ENCODE measurements at regions not wholly inside any gene's neighbourhood (a gene's known extent, or its start where the extent isn't known, plus 50 kb on each side); places are given as distances from the start of the nearest gene placed in this dataset.

DNA sequence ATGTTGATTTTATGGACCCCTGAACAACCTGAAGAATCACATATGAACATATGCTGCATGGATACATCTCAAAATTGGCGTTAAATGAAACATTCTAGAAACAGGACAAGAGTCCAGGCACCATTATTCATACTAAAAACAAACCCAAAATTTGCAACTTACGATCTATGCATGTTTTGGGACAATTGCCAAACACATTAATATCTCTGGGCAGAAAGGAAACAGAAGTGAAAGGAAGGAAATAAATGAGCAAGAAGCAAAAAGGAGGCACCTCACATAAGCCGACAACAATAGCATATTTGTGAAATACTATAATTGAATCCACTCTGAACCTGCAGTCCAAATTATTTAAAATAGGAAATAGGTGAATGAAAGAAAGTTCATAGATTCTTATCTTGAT, 1505.3 kb downstream of the AACS start:
- TF ChIP-seq, protein P1, sequence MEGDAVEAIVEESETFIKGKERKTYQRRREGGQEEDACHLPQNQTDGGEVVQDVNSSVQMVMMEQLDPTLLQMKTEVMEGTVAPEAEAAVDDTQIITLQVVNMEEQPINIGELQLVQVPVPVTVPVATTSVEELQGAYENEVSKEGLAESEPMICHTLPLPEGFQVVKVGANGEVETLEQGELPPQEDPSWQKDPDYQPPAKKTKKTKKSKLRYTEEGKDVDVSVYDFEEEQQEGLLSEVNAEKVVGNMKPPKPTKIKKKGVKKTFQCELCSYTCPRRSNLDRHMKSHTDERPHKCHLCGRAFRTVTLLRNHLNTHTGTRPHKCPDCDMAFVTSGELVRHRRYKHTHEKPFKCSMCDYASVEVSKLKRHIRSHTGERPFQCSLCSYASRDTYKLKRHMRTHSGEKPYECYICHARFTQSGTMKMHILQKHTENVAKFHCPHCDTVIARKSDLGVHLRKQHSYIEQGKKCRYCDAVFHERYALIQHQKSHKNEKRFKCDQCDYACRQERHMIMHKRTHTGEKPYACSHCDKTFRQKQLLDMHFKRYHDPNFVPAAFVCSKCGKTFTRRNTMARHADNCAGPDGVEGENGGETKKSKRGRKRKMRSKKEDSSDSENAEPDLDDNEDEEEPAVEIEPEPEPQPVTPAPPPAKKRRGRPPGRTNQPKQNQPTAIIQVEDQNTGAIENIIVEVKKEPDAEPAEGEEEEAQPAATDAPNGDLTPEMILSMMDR (IDR thresholded peaks at IDR 0.05) = no peak
- TF ChIP-seq POLR2A (IDR thresholded peaks at IDR 0.05) = no peak
